Muscle of leg (tissue), 3 donors: ENCODE measurements at regions not wholly inside any gene's neighbourhood (a gene's known extent, or its start where the extent isn't known, plus 50 kb on each side); places are given as distances from the start of the nearest gene placed in this dataset.

Source experiments
- DNase-seq: peaks from one replicate; pipeline ENCODE4 v3.0.0; 2013
- H3K27ac ChIP-seq: one replicate; pipeline ENCODE4 v1.5.1; 2013; ENCODE audit warnings: mild to moderate bottlenecking, low read length, control low read depth
- H3K27me3 ChIP-seq: one replicate; pipeline ENCODE4 v1.6.1; 2013; ENCODE audit warnings: low read length; ENCODE audit not compliant: control insufficient read depth, insufficient read depth
- H3K36me3 ChIP-seq: one replicate; pipeline ENCODE4 v1.6.1; 2013; ENCODE audit warnings: low read length; ENCODE audit not compliant: control insufficient read depth, insufficient read depth
- H3K4me1 ChIP-seq: one replicate; pipeline ENCODE4 v1.6.1; 2013; ENCODE audit warnings: low read length; ENCODE audit not compliant: control insufficient read depth, insufficient read depth
- H3K4me3 ChIP-seq: one replicate; pipeline ENCODE4 v1.5.1; 2013; ENCODE audit warnings: low read length, control low read depth
- H3K9me3 ChIP-seq: replicated peaks from 2 replicates; pipeline ENCODE4 v1.6.1; 2013; ENCODE audit warnings: low read depth, low read length; ENCODE audit not compliant: control insufficient read depth
- WGBS: methylation state at CpG from one replicate; pipeline ENCODE4 v1.1.5; 2013; ENCODE audit warnings: missing lambda C conversion rate; ENCODE audit not compliant: insufficient coverage; 5-methylcytosine and 5-hydroxymethylcytosine counted together

DNA sequence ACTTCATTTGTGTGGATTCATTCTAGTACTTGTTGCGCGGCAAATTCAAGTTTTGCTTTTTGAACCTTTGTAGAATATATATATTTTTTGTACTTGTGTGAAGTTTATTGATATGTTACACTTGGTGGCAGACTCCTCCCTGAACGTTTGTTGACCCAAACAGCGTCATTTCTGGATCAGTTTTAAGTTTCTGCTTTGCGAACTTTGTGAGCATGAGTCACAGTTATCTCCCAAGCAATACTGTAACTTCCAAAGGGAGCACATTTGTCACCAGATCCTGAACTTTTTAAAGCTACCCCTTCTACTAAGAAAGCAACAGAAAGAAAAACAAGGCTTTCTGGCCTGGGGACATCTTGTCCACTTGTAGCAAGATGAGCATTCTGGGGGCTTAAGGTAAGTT lies 74.8 kb upstream of the CACNA2D3 start:
- no peak for DNase-seq
- Histone ChIP-seq H3K9me3 (no peaks in the 10 kb centered on the region), H3K27ac (no peak overlapping the region), H3K27me3 (no peaks in the 10 kb centered on the region), H3K36me3 (no peaks in the 10 kb centered on the region), H3K4me3 (no peak overlapping the region), H3K4me1 (no peaks in the 10 kb centered on the region)
- 80% methylated on average over 5 of the region's 5 CpGs for WGBS

DNA sequence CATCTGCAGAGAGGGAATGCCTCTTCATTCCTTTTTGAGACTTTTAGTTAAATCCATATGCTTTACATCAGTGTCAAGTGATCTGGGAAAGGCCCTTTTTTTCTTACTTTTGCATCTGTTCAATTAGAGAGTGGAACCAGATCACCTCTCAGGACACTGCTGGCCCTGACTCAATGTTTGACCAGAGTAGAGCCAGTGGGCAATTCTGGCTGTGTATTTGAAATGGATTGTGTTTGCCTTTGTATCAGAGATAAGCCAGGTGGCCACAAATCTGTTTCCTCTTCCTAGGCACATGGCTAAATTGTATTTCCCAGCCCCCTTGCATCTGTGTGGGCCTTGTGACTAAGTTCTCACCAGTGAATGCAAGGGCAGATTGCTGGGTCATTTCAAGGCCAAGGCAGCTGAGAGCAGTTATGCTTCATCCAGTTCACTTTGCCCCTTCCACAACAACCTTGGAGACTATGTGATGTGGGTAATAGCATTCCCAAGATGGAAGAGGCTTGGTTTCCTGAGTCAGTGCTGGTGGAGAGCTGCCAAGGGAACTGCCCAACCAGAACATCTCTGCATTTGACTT lies 75.6 kb upstream of the CACNA2D3 start:
- H3K4me3 ChIP-seq: no peak overlapping the region
- H3K27me3 ChIP-seq: peaks cover 2% of the 10 kb centered on the region
- no peaks in the 10 kb centered on the region for H3K36me3 ChIP-seq
- no peak for DNase-seq
- no peaks in the 10 kb centered on the region for H3K4me1 ChIP-seq
- H3K9me3 ChIP-seq: no peaks in the 10 kb centered on the region
- H3K27ac ChIP-seq: no peak overlapping the region

DNA sequence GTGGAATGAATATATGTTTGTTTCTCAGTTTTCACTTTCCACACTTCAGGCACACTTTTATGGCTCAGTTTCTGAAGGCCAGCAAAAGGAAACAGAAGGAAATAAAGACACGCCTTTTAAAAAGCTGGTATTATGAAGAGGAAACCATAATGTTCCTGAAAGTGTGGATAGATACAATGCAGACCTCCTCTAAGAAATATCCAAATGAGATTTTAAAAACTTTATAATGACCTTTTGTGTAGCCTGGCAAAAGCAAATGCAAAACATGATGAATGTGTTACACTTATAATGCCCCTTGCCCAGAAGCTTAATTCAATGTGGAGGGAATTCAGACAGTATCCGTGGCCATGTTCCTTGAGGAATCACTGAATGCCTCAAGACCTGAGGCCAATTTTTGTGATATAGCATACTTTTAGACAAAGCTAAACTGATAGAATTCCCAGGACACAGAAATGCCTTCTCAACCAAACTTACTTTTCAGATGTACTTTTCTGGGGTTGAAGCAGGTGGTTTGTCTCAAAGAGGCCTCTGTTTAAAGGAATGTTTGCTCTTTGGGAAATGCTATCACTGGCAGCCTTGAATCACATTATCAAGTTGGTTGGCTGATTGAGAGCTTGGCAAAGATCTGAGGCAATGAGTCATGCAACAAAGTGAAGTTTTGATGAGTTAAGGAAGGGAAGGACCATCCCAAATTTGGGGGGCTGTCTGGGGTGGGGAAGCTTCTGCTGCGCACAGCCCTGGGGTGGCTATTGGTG lies 77.1 kb upstream of the CACNA2D3 start:
- no peak overlapping the region for H3K27ac ChIP-seq
- no peaks in the 10 kb centered on the region for H3K9me3 ChIP-seq
- peaks cover 2% of the 10 kb centered on the region for H3K27me3 ChIP-seq
- no peaks in the 10 kb centered on the region for H3K4me1 ChIP-seq
- no peak overlapping the region for H3K4me3 ChIP-seq
- WGBS: 100% methylated on average over 1 of the region's 3 CpGs
- no peaks in the 10 kb centered on the region for H3K36me3 ChIP-seq
- DNase-seq: no peak

DNA sequence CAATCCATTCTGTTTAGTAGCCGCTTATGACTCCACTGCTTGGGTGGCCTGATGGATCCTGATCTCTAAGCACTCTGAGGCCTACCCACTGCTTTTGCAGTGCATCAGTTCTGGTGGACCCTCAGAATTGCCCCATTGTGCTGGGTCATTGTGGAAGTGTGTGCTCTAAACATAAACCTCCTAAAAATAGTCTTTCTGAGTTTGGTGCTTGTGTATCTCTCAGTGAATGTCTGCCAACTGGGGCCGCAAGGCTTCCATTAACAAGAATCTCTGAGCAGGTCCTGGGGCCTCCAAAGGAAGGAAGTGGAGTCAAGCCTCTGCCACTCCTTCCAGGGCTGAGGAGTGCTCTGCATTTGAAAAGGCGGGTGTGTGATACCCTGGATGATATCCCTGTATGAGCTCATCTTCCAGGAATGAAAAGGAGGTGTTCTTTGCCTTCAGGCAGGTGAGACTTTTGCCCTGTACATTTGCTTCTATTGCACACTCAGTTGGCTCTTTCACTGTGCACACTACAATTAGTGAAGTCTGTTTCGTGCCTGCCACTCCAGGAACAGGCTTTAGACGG lies 80.0 kb upstream of the CACNA2D3 start:
- Histone ChIP-seq H3K27me3 (peaks cover 2% of the 10 kb centered on the region), H3K36me3 (no peaks in the 10 kb centered on the region), H3K4me3 (no peak overlapping the region), H3K4me1 (no peaks in the 10 kb centered on the region), H3K27ac (no peak overlapping the region), H3K9me3 (no peaks in the 10 kb centered on the region)
- DNase-seq: no peak
- 73% methylated on average over 3 of the region's 5 CpGs for WGBS

DNA sequence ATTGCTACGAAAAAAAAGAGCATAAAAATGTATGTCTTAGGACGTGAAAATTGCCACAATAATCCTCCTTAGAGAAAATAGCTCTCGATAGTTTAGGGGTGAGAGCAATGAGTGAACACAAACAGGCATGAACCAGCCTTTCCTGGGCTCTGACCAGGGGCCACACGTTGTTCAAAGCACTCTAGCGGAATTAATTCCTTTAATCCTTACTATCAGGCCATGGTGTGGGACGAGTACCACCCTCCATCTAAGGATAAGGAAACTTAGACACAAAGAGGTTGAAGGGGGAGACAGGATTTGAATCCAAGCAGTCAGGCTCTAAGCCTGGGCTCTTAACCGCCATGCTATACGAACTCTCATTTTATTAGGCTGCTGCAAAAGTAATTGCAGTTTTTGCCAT lies 81.9 kb upstream of the CACNA2D3 start:
- H3K9me3 ChIP-seq: no peaks in the 10 kb centered on the region
- no peak for DNase-seq
- H3K36me3 ChIP-seq: no peaks in the 10 kb centered on the region
- peaks cover 2% of the 10 kb centered on the region for H3K27me3 ChIP-seq
- H3K4me1 ChIP-seq: no peaks in the 10 kb centered on the region
- H3K4me3 ChIP-seq: no peak overlapping the region
- WGBS: no CpG with 5 or more reads among the region's 8 CpGs
- H3K27ac ChIP-seq: no peak overlapping the region

DNA sequence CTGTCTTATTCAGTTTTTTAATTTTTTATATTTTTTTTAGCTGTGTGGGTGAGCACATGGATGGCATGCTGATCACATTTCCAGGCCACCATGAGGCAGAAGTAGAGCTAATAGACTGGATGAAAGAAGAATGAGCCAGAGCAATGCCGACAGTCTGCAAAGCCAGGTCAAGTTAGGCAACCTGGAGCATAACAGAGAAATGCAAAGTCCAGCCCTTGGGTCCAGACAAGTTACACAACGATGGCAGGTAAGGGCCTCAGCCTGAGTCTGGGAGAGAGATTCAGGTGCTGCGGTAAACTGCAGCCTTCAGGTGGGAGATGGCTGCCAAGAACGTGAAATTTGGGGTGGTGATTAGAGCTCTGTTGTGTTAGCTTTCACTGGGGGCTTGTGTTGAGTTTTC lies 84.0 kb upstream of the CACNA2D3 start:
- Histone ChIP-seq H3K27me3 (peaks cover 2% of the 10 kb centered on the region), H3K9me3 (no peaks in the 10 kb centered on the region), H3K4me1 (no peaks in the 10 kb centered on the region), H3K4me3 (no peak overlapping the region), H3K27ac (no peak overlapping the region), H3K36me3 (no peaks in the 10 kb centered on the region)
- no peak for DNase-seq
- 76% methylated on average over 4 of the region's 4 CpGs for WGBS

DNA sequence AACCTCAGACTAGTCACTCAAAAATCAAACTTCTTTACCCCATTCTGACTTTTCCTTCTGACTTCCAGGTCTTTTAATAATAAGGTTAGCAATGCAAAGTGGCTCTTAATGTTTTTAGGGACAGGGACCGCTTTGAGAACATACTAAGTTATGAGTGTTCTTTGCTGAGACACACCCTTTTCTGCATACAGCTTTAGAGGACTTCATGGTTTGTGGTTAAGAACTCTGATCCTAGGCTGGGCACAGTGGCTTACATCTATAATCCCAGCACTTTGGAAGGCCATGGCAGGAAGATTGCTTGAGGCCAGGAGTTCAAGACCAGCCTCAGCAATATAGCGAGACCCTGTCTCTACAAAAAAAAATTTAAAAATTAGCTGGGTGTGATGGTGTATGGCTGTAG lies 85.8 kb upstream of the CACNA2D3 start:
- no peaks in the 10 kb centered on the region for H3K4me1 ChIP-seq
- WGBS: no CpG with 5 or more reads among the region's 2 CpGs
- H3K27ac ChIP-seq: no peak overlapping the region

DNA sequence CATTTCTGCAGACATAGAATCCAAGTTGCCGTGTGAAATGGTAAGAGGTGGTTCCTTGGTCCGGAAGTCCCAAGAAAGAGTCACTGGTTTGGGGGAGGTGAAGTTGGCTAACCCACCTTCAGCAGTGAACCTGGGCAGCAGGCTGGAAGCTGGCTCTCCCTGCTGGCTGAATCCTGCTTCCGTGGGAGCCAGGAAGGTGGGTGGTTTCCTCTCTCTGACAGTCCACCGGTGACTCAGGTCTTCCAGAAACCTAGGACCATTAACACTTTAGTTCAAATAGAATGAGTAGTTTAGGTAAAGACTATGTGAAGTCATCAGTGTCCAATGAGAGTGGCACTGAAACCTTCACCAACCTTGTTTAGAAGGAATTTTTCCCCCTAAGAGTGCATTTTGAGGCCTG lies 87.4 kb upstream of the CACNA2D3 start:
- DNase-seq: peak; percentile 40
- Histone ChIP-seq H3K27me3 (no peaks in the 10 kb centered on the region), H3K27ac (no peak overlapping the region), H3K36me3 (no peaks in the 10 kb centered on the region), H3K4me3 (no peak overlapping the region), H3K9me3 (no peaks in the 10 kb centered on the region), H3K4me1 (no peaks in the 10 kb centered on the region)
- no CpG with 5 or more reads among the region's 4 CpGs for WGBS

More for the DNA sequence above, 85.8 kb upstream of the CACNA2D3 start:
- Histone ChIP-seq H3K36me3 (no peaks in the 10 kb centered on the region), H3K9me3 (no peaks in the 10 kb centered on the region), H3K4me3 (no peak overlapping the region), H3K27me3 (no peaks in the 10 kb centered on the region)
- DNase-seq: no peak

DNA sequence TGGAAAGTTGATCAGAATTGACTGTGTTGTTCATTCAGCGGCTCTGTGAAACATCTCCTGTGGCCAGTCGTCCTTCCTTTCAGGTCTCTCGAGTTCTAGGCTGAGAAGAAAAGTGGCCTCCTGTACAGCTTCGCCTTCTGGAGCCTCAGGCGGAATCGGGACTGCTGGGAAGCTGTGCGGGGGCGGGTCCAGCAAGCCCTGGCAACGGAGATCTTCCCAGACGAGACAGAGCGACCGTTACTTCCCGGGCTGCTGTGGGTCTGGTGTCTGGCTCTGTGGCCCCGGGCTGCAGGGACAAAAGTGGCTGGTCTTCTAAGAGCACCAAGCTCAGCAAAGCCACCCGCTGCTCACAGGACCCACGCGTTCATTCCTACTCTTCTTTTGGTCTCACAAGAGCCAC lies 88.6 kb upstream of the CACNA2D3 start:
- WGBS: 59% methylated on average over 17 of the region's 17 CpGs
- Histone ChIP-seq H3K27ac (no peak overlapping the region), H3K4me1 (no peaks in the 10 kb centered on the region), H3K27me3 (no peaks in the 10 kb centered on the region), H3K4me3 (no peak overlapping the region), H3K36me3 (no peaks in the 10 kb centered on the region), H3K9me3 (no peaks in the 10 kb centered on the region)
- peak; percentile 34 for DNase-seq

DNA sequence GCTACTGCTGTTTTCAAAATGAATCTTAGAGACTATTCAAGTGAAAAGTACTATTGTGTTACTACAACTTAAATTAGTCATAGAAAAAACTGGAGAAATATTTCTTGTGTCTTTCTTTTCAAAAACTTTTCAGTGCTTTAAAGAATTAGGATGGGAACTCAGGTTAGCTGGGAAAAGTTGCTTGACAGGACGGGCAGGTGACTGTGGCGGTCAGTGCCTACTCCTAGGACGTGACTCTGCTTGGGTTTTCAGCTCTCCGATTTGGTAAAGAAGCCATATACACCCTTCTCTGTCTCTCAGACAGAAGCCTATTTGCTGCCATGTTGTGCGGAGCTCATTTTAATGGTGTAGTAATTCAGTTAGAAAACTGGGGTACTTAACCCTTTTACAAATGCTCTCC lies 89.8 kb upstream of the CACNA2D3 start:
- WGBS: 80% methylated on average over 1 of the region's 5 CpGs
- Histone ChIP-seq H3K27ac (no peak overlapping the region), H3K4me1 (no peaks in the 10 kb centered on the region), H3K27me3 (no peaks in the 10 kb centered on the region), H3K9me3 (no peaks in the 10 kb centered on the region), H3K36me3 (no peaks in the 10 kb centered on the region), H3K4me3 (no peak overlapping the region)
- no peak for DNase-seq
